Gastrocnemius medialis (tissue), 4 donors: ENCODE measurements at regions not wholly inside any gene's neighbourhood (a gene's known extent, or its start where the extent isn't known, plus 50 kb on each side); places are given as distances from the start of the nearest gene placed in this dataset.

Experiments
- ATAC-seq, 2 donors: fragments of 150-250 bp; one replicate each; pipeline ENCODE4 v1.9.1; 2016
- DNase-seq, 2 donors: peaks; one replicate each; pipeline ENCODE4 v3.0.0-alpha.2; 2019
- H3K27ac ChIP-seq, 4 donors: fragments of 200-600 bp; sonication (generic); 1 replicate in 1 of 4; 2 replicates in 3 of 4; pipeline ENCODE4 v1.5.1; 2016 to 2018; ENCODE audit warnings: mild to moderate bottlenecking in 2 of 4, moderate library complexity in 1 of 4
- H3K27me3 ChIP-seq, 3 donors: fragments of 200-600 bp; sonication (generic) in 2 of 3; 1 replicate in 1 of 3; 2 replicates in 2 of 3; pipeline versions ENCODE4 v1.5.1 to v1.6.0; 2016 to 2019; ENCODE audit warnings: mild to moderate bottlenecking in 1 of 3, moderate library complexity in 1 of 3
- H3K36me3 ChIP-seq, 2 donors: fragments of 200-600 bp; sonication (generic) in 1 of 2; one replicate each; pipeline ENCODE4 v1.5.1; 2017 to 2018
- H3K4me1 ChIP-seq, 2 donors: fragments of 200-600 bp; sonication (generic) in 1 of 2; one replicate each; pipeline ENCODE4 v1.5.1; 2016 to 2017; ENCODE audit warnings: mild to moderate bottlenecking in 2 of 2
- H3K4me3 ChIP-seq, 4 donors: fragments of 200-600 bp; sonication (generic) in 3 of 4; 1 replicate in 1 of 4; 2 replicates in 3 of 4; pipeline ENCODE4 v1.5.1; 2016 to 2019; ENCODE audit warnings: mild to moderate bottlenecking in 2 of 4
- H3K9me3 ChIP-seq, 3 donors: fragments of 200-600 bp; sonication (generic) in 2 of 3; 1 replicate in 1 of 3; 2 replicates in 2 of 3; pipeline ENCODE4 v1.5.1; 2016 to 2019
- POLR2A ChIP-seq, 2 donors: fragments of 450-650 bp; IDR thresholded peaks; one replicate each; pipeline ENCODE4 v1.6.1; 2017; ENCODE audit warnings: antibody characterized with exemption in 2 of 2, mild to moderate bottlenecking in 2 of 2, moderate library complexity in 2 of 2
- in situ Hi-C, 4 donors: fragments of 200-750 bp; cut with MboI; loops; one replicate each; pipeline versions ENCODE4 v1.15.0 to v1.8.0; 2017; ENCODE audit warnings: low sequenced_read_pairs in 4 of 4
- intact Hi-C: fragments of 100-400 bp; cut with DNase I; formaldehyde crosslinking; loops from one replicate; pipeline ENCODE4 v1.15.1; 2023; ENCODE audit warnings: low total_unique reads
- TF ChIP-seq, protein P1 (sequence below), 5 experiments: fragments of 450-650 bp in 3 of 5; fragments of 200-600 bp in 2 of 5; sonication (generic) in 2 of 5; IDR thresholded peaks in 4 of 5; conservative IDR thresholded peaks in 1 of 5; 1 replicate in 4 of 5; 2 replicates in 1 of 5; pipeline ENCODE4 v1.5.1; 2016 to 2019; ENCODE audit warnings: antibody characterized with exemption in 5 of 5, mild to moderate bottlenecking in 3 of 5, moderate library complexity in 3 of 5

DNA sequence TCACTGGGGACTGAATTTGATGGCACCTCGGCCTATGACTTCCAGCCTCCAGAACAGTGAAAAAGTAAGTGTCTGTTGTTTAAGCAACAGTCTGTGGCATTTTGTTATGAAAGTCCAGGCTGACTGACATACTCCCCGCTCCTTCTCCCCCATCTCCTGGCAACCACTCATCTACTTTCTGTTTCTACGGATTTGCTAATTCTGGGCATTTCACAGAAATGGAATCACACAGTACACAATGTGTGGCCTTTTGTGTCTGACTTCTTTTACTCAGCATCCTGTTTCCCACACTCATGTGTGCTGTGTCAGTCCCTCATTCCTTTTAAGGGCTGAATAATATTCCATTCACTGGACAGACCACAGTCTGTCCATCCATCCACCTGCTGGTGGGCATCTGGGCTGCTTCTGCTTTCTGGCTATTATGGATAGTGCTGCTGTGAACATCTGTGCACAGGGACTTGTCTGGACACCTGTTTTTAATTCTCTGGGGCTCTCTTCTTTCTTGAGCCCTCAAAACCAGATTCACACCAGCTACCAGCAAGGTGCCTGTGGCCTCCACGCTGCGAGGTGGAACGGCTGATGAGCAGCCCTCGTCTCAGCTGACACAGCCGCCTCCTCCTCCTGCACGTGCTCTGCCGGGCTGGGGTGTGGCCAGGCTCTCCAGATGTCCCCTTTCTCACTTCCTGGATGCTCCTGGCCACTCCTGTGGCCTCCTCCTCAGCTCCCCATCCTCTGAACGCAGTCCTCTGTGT lies 333.1 kb downstream of the CTTN start:
- no peaks in the 10 kb centered on the region for H3K9me3 ChIP-seq
- H3K27me3 ChIP-seq = peaks cover 0 to 5% (median 3%) of the 10 kb centered on the region in 3 donors
- DNase-seq (no peak), ATAC-seq (no peak)
- TF ChIP-seq POLR2A (IDR thresholded peaks at IDR 0.05) = no peak
- TF ChIP-seq, protein P1, sequence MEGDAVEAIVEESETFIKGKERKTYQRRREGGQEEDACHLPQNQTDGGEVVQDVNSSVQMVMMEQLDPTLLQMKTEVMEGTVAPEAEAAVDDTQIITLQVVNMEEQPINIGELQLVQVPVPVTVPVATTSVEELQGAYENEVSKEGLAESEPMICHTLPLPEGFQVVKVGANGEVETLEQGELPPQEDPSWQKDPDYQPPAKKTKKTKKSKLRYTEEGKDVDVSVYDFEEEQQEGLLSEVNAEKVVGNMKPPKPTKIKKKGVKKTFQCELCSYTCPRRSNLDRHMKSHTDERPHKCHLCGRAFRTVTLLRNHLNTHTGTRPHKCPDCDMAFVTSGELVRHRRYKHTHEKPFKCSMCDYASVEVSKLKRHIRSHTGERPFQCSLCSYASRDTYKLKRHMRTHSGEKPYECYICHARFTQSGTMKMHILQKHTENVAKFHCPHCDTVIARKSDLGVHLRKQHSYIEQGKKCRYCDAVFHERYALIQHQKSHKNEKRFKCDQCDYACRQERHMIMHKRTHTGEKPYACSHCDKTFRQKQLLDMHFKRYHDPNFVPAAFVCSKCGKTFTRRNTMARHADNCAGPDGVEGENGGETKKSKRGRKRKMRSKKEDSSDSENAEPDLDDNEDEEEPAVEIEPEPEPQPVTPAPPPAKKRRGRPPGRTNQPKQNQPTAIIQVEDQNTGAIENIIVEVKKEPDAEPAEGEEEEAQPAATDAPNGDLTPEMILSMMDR (IDR thresholded peaks at IDR 0.05 in 4 of 5, conservative IDR thresholded peaks at IDR 0.05 in 1 of 5) = no peak
- no peak overlapping the region for H3K27ac ChIP-seq
- in situ Hi-C loops = no loop called here
- H3K4me3 ChIP-seq = no peak overlapping the region
- H3K4me1 ChIP-seq = no peaks in the 10 kb centered on the region
- intact Hi-C loops = no loop called here
- H3K36me3 ChIP-seq = no peaks in the 10 kb centered on the region

DNA sequence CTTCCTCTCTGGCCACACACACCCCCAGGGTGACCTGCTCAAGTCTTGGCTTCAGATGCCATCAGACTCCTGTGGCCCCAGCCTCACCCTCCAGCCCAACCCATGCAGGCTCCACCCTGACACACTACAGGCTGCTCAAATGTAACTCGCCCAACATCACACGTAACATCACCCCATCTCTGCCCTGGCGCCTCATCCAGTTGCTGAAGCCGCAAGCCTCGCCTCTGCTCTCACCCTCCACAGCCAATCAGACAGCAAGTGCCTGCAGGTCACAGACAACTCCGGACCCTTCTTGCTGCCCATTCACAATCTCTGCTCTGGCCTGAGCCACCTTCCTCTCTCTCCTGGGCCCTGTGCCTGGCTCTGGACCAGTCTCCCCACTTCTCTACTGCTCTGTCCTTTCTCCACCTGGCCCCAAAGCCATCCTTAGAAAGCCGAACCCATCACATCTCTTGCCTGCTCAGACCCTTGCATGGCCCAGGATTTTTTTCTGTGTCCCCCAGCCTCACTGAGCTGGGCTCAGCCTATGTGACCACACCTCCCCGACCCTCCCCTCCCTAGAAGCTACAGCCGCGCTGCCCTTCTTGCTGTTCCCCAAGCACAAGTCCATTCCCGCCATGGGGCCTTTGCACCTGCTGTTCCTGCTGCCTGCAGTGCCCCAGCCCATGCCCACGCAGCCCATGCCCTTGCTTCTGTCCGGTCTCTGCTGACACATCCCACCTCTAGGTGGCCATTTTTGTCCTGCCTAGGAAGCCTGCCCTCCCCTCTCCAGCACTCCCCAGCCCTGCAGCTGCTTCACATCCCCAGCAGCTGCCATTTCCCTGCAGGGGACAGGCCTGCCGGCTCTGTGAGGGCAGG lies 333.9 kb downstream of the CTTN start:
- ATAC-seq (no peak), DNase-seq (no peak)
- TF ChIP-seq, protein P1 (IDR thresholded peaks at IDR 0.05 in 4 of 5, conservative IDR thresholded peaks at IDR 0.05 in 1 of 5) = no peak
- no peak for TF ChIP-seq POLR2A (IDR thresholded peaks at IDR 0.05)
- in situ Hi-C loops (no loop called here), intact Hi-C loops (no loop called here)
- Histone ChIP-seq H3K4me1 (no peaks in the 10 kb centered on the region), H3K36me3 (no peaks in the 10 kb centered on the region), H3K9me3 (no peaks in the 10 kb centered on the region), H3K4me3 (no peak overlapping the region), H3K27ac (no peak overlapping the region), H3K27me3 (peaks cover 0 to 3% (median 0%) of the 10 kb centered on the region in 3 donors)

DNA sequence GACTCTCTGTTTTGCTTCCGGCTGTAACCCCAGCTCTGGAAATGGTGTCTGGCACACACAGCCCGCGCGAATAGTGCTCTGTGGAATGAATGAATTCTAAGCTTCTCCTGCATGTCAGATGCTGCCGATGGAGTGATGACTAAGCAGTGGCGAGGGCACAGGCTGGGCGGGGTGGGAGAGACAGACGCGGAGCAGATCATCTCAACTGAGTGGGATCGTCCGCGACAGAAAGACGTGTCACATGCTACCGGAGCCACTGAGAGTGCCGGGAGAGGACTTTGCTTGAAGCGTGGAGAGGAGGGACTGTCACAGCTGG lies 334.5 kb downstream of the CTTN start:
- Histone ChIP-seq H3K4me3 (no peak overlapping the region), H3K27ac (no peak overlapping the region), H3K36me3 (no peaks in the 10 kb centered on the region), H3K4me1 (no peaks in the 10 kb centered on the region), H3K9me3 (no peaks in the 10 kb centered on the region), H3K27me3 (peaks cover 0 to 3% (median 0%) of the 10 kb centered on the region in 3 donors)
- ATAC-seq (no peak), DNase-seq (no peak)
- in situ Hi-C loops (no loop called here), intact Hi-C loops (no loop called here)
- TF ChIP-seq, protein P1 (IDR thresholded peaks at IDR 0.05 in 4 of 5, conservative IDR thresholded peaks at IDR 0.05 in 1 of 5) = no peak
- no peak for TF ChIP-seq POLR2A (IDR thresholded peaks at IDR 0.05)

DNA sequence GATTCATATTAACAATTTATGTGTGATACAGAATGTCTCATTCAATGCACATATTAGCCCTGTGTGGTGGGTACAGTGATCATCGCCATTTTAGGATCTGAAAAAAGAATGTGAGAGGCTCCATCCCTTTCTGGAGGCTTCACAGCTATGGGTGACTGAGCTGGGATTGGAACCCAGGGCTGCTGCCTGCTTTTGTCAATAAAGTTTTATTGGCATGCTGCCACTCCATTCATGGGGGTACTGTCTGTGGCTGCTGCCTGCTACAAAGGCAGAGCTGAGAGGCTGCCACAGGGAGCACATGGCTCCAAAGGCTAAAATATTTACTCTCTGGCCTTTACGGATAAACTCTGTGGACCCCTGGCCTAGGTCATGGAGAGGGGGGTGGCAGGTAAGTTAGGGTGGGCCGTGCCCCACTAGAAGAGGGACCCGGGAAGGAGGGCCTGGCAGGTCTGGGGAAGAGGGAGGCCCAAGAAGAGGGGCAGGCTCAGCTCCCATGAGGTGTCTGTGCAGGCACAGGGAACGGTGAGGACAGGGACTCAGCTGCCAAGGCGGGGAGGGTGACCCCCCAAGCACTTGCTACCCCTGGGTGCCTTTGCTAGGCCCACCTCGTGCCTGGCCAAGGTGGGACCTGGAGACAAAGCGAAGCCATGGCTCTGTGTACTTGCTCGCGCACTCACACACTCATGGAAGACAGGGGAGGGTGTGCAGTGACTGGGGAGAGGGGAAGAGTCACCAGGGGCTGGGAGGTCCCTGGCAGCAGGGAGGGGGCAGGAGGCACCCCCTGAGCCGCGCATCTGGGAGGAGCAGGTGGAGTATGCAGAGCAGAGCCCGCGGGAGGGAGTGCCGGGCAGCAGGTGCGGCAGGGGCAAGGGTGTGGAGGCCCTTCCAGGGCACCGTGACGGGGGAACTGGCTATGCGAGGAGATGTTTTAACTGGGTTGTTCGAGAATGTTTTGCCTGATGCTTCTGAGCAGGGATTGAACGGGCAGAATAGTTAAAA lies 335.3 kb downstream of the CTTN start:
- H3K27me3 ChIP-seq = peaks cover 0 to 3% (median 0%) of the 10 kb centered on the region in 3 donors
- in situ Hi-C loops (no loop called here), intact Hi-C loops (no loop called here)
- DNase-seq (no peak), ATAC-seq (no peak)
- no peak overlapping the region for H3K4me3 ChIP-seq
- TF ChIP-seq, protein P1 (IDR thresholded peaks at IDR 0.05 in 4 of 5, conservative IDR thresholded peaks at IDR 0.05 in 1 of 5) = no peak
- no peak for TF ChIP-seq POLR2A (IDR thresholded peaks at IDR 0.05)
- H3K4me1 ChIP-seq = no peaks in the 10 kb centered on the region
- H3K36me3 ChIP-seq = no peaks in the 10 kb centered on the region
- no peak overlapping the region for H3K27ac ChIP-seq
- H3K9me3 ChIP-seq = no peaks in the 10 kb centered on the region
